Coronary artery (tissue), 2 donors: ENCODE measurements at regions not wholly inside any gene's neighbourhood (a gene's known extent, or its start where the extent isn't known, plus 50 kb on each side); places are given as distances from the start of the nearest gene placed in this dataset.

Experiments used
- DNase-seq: peaks from one replicate; pipeline ENCODE4 v3.0.0-alpha.2; 2017; ENCODE audit warnings: low spot score
- H3K27ac ChIP-seq, 2 donors: fragments of 200-600 bp; sonication (generic); one replicate each; pipeline ENCODE4 v1.5.1; 2016 to 2019
- H3K4me3 ChIP-seq: fragments of 200-600 bp; sonication (generic); 2 replicates; pipeline ENCODE4 v1.5.1; 2016; ENCODE audit warnings: mild to moderate bottlenecking, moderate library complexity
- TF ChIP-seq, protein P1 (sequence below): fragments of 200-600 bp; sonication (generic); IDR thresholded peaks from one replicate; pipeline ENCODE4 v1.5.1; 2019; ENCODE audit warnings: antibody characterized with exemption

DNA sequence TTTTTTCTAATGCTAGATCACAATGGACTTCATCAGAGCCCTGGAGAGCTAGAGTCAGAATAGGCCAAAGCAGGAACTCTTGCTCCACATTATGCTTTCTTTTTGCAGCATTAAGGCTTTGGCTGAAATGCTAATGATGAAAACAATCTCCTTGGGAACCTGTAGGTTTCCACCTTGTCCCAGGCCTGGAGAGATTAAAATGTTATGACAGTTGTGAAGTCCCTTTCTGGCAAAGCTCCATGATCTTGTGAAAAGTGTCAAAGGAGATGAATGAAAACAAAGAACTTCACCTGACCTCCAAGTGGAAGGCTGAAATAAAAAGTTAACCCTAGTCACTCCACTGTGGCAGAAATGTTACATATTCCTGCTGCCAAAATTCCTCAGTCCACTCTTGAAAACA, 64.0 kb upstream of the LRRC1 start:
- TF ChIP-seq, protein P1, sequence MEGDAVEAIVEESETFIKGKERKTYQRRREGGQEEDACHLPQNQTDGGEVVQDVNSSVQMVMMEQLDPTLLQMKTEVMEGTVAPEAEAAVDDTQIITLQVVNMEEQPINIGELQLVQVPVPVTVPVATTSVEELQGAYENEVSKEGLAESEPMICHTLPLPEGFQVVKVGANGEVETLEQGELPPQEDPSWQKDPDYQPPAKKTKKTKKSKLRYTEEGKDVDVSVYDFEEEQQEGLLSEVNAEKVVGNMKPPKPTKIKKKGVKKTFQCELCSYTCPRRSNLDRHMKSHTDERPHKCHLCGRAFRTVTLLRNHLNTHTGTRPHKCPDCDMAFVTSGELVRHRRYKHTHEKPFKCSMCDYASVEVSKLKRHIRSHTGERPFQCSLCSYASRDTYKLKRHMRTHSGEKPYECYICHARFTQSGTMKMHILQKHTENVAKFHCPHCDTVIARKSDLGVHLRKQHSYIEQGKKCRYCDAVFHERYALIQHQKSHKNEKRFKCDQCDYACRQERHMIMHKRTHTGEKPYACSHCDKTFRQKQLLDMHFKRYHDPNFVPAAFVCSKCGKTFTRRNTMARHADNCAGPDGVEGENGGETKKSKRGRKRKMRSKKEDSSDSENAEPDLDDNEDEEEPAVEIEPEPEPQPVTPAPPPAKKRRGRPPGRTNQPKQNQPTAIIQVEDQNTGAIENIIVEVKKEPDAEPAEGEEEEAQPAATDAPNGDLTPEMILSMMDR, result no peak
- H3K4me3 ChIP-seq, result no peak overlapping the region
- no peak overlapping the region for H3K27ac ChIP-seq
- no peak for DNase-seq

DNA sequence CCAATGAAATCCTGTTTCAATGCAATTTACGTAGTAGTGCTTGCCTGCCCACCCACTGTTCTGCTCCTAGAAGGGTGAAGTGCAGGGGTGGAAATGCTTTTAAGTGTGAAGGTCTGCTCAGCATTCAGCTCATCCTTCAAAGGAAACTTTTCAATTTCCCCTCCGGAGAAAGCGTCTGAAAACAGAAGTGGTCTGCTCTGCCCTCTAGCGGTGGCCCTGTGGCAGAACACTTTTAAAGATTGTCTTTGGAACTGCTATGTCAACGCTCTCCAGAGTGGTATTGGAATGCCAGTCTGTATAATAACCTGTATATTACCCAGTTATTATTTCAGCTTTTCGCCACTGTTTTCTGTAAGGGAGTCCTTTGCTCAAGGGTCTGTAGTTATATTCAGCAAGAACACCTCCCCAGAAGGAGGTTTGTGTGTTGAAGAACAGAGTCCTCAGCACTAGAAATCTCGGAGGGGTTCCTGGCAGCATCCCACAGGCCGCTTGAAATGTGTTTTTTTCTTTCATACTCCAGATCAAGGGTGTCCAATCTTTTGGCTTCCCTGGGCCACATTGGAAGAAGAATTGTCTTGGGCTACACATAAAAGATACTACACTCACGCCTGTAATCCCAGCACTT, 63.1 kb upstream of the KLHL31 start:
- no peak overlapping the region for H3K27ac ChIP-seq
- TF ChIP-seq, protein P1, result peak; percentile 86
- peak overlapping the region; percentile 57 for H3K4me3 ChIP-seq
- no peak for DNase-seq

DNA sequence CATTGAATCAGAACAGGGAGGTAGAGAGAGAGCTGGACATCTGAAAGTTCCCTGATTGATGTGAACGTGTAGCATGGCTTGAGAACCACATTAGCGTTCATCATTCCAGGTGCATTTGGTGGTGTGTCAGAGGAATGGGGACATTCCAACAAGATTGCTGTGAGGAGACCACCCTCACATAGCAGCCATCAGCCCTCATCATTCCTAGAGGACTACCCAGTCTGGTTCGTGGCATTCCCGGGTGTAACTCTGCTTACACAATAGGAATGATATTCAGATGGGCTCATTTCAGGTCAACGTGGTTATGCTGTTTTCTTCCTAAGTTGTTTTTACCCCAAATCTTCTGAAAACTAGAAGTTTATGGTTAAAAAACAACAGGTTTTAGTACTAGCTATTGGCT, 62.2 kb upstream of the KLHL31 start:
- DNase-seq, result no peak
- TF ChIP-seq, protein P1, result no peak
- Histone ChIP-seq H3K27ac (no peak overlapping the region), H3K4me3 (no peak overlapping the region)

DNA sequence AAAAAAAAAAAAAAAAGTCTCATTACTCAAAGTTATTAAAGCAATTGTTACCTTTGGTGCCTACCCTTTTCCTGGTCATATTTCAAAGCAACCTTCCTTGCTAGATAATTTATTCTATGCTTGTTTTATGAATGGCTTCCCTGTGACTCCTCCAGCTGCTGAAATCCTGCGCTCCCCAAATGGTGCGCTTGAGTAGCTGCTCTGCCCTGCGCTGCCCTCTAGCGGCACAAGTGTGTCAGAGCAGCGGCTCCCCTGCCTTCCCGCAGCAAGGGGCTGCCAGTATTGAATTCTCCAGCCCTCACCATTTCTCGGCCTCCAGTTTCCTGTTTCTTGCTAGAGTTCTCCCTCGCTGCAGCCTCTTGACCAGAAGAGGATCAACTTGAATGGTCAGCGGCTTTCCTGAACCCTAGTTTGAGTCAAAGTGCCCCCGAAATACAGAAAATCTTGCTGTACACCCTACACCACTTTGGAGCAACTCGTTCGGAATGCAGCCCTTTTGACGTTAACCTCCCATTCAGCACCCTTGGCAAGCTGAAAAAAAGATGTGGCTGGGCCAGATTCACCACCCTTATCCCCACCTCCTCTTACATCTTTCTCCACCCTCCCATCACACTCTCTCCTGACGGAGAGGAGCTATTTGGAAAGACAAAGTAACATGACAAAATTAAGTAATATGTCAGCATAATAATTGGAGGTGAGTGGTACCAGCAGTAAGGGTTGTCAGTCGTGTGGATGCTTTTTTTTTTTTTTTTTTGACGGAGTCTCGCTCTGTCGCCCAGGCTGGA, 60.4 kb upstream of the KLHL31 start:
- peak; percentile 80 for DNase-seq
- TF ChIP-seq, protein P1, result peak; percentile 89
- no peak overlapping the region for H3K4me3 ChIP-seq
- H3K27ac ChIP-seq, result no peak overlapping the region

DNA sequence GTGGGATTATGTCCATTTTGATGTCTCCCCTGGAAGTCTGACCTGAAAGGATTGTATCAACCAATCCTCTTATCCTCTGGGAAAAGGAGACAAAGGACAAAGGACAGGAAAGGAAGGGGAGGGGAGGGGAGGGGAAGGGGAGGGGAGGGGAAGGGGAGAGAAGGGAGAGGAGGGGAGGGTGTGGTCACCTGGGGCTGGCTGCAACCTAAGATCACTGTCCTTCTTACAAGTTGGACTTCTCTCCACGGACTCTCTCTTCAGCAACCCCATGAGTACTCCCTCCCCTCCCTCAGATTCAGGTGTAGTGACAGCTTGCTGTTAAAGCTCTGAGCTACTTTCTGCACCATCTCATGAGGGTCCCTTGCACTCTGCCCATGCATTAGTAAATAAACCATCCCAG, 58.9 kb upstream of the KLHL31 start:
- H3K27ac ChIP-seq, result no peak overlapping the region
- no peak overlapping the region for H3K4me3 ChIP-seq
- DNase-seq, result no peak
- TF ChIP-seq, protein P1, result no peak

DNA sequence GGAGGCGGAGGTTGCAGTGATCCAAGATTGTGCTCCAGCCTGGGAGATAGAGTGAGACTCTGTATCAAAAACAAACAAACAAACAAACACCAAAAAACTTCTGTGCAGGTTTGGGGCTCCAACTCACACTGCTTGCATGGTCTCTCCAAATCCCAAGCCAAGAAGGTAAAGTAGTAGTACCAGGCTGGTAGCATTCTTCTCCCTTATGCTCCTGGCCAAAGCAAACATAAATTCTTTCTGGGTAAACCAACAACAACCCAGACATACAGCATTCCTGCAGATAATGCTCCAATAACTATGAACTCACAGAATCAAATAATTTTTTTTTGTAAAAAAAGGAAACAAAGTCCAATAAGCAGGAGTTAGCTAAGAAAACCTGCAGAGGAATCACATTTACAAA, 57.8 kb upstream of the KLHL31 start:
- TF ChIP-seq, protein P1, result no peak
- Histone ChIP-seq H3K4me3 (no peak overlapping the region), H3K27ac (no peak overlapping the region)
- DNase-seq, result no peak

DNA sequence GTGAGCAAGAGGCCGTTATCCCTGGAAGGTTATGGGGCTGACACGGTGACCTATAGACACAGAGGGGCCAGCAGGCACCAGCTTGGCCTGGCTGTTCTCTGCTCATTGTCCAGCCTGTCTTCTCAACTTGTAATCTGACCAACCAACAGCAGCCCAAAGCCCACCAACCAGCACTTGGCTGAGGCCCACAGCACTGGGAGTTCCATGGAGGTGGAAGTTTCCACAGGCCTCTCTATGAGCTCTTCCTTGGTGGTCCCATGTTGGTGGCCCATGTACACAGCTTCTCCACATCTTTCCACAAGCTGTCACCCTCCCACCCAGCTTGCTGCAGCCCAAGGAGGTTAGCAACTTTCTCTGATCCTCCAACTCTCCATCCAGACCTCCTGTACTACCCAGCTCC, 56.2 kb upstream of the KLHL31 start:
- Histone ChIP-seq H3K4me3 (no peak overlapping the region), H3K27ac (no peak overlapping the region)
- TF ChIP-seq, protein P1, result no peak
- no peak for DNase-seq
